Gastroesophageal sphincter (tissue), 4 donors: ENCODE measurements at regions not wholly inside any gene's neighbourhood (a gene's known extent, or its start where the extent isn't known, plus 50 kb on each side); places are given as distances from the start of the nearest gene placed in this dataset.

Experiments used
- ATAC-seq: fragments of 150-250 bp; one replicate; pipeline ENCODE4 v1.9.1; 2016; ENCODE audit warnings: mild to moderate bottlenecking, moderate library complexity
- H3K27ac ChIP-seq, 4 donors: fragments of 200-600 bp; sonication (generic) in 3 of 4; 1 replicate in 3 of 4; 2 replicates in 1 of 4; pipeline ENCODE4 v1.5.1; 2016 to 2019
- H3K27me3 ChIP-seq: fragments of 200-600 bp; sonication (generic); one replicate; pipeline ENCODE4 v1.5.1; 2019
- H3K36me3 ChIP-seq, 2 donors: fragments of 200-600 bp; sonication (generic); one replicate each; pipeline ENCODE4 v1.5.1; 2019; ENCODE audit warnings: control low read depth in 1 of 2
- H3K4me1 ChIP-seq, 3 donors: fragments of 200-600 bp; sonication (generic); 1 replicate in 2 of 3; 2 replicates in 1 of 3; pipeline ENCODE4 v1.5.1; 2016 to 2019; ENCODE audit warnings: control low read depth in 2 of 3
- H3K4me3 ChIP-seq, 2 donors: fragments of 200-600 bp; sonication (generic); one replicate each; pipeline ENCODE4 v1.5.1; 2019; ENCODE audit warnings: mild to moderate bottlenecking in 1 of 2, moderate library complexity in 1 of 2
- H3K9me3 ChIP-seq, 3 donors: fragments of 200-600 bp; sonication (generic); one replicate each; pipeline ENCODE4 v1.5.1; 2017 to 2019; ENCODE audit warnings: control low read depth in 2 of 3
- CTCF ChIP-seq, 4 experiments: fragments of 200-600 bp in 2 of 4; fragments of 450-650 bp in 2 of 4; sonication (generic) in 1 of 4; IDR thresholded peaks; one replicate each; pipeline ENCODE4 v1.5.1; 2017 to 2019; ENCODE audit warnings: antibody characterized with exemption in 4 of 4, mild to moderate bottlenecking in 2 of 4, moderate library complexity in 2 of 4
- EP300 ChIP-seq: sonication (generic); formaldehyde crosslinking; IDR thresholded peaks from one replicate; pipeline ENCODE4 v1.6.1; 2017; ENCODE audit warnings: antibody characterized with exemption, mild to moderate bottlenecking
- POLR2A ChIP-seq, 2 donors: fragments of 450-650 bp; IDR thresholded peaks; one replicate each; pipeline ENCODE4 v1.6.1; 2017; ENCODE audit warnings: antibody characterized with exemption in 2 of 2, mild to moderate bottlenecking in 2 of 2, moderate library complexity in 1 of 2
- POLR2AphosphoS5 ChIP-seq: sonication (generic); formaldehyde crosslinking; IDR thresholded peaks from one replicate; pipeline ENCODE4 v1.6.1; 2017; ENCODE audit warnings: antibody characterized with exemption
- WGBS, 2 donors: methylation state at CpG; one replicate each; pipeline ENCODE4 v1.1.5; 2018; ENCODE audit warnings: low coverage in 1 of 2; 5-methylcytosine and 5-hydroxymethylcytosine counted together

GRCh38 chr6:156013155-156013554 lies 557.5 kb upstream of the NOX3 start:
- Histone ChIP-seq H3K27ac (peak overlapping the region in 1 of 4 donors; percentile 57), H3K4me3 (no peak overlapping the region), H3K9me3 (no peaks in the 10 kb centered on the region), H3K36me3 (no peaks in the 10 kb centered on the region), H3K4me1 (peaks cover 0 to 17% (median 5%) of the 10 kb centered on the region in 3 donors), H3K27me3 (no peaks in the 10 kb centered on the region)
- WGBS, 2 donors = 73% methylated on average over 4 of the region's 4 CpGs; no CpG with 5 or more reads in 1 of the 2 donors
- TF ChIP-seq EP300 = no peak
- TF ChIP-seq POLR2AphosphoS5 = no peak
- TF ChIP-seq POLR2A (IDR thresholded peaks at IDR 0.05) = no peak
- no peak for TF ChIP-seq CTCF (IDR thresholded peaks at IDR 0.05)
- ATAC-seq = no peak

- no peak for ATAC-seq
- Histone ChIP-seq H3K4me3 (no peak overlapping the region), H3K27ac (no peak overlapping the region), H3K27me3 (no peaks in the 10 kb centered on the region), H3K9me3 (no peaks in the 10 kb centered on the region), H3K4me1 (peaks cover 0 to 15% (median 5%) of the 10 kb centered on the region in 3 donors), H3K36me3 (no peaks in the 10 kb centered on the region)
- WGBS, 2 donors = 83 to 84% methylated on average over 1 of the region's 1 CpG
- TF ChIP-seq CTCF (IDR thresholded peaks at IDR 0.05) = no peak
- TF ChIP-seq EP300 = no peak
- no peak for TF ChIP-seq POLR2A (IDR thresholded peaks at IDR 0.05)
- TF ChIP-seq POLR2AphosphoS5 = no peak
Observed at GRCh38 chr6:156009656-156010055, 554.0 kb upstream of the NOX3 start.

GRCh38 chr6:156004796-156005195 lies 549.2 kb upstream of the NOX3 start:
- Histone ChIP-seq H3K4me3 (no peak overlapping the region), H3K4me1 (no peaks in the 10 kb centered on the region), H3K27ac (no peak overlapping the region), H3K27me3 (no peaks in the 10 kb centered on the region), H3K9me3 (no peaks in the 10 kb centered on the region), H3K36me3 (no peaks in the 10 kb centered on the region)
- WGBS, 2 donors = 72 to 80% methylated on average over 2 of the region's 2 CpGs
- TF ChIP-seq CTCF (IDR thresholded peaks at IDR 0.05) (no peak), POLR2A (IDR thresholded peaks at IDR 0.05) (no peak), EP300 (no peak), POLR2AphosphoS5 (no peak)
- no peak for ATAC-seq

DNA sequence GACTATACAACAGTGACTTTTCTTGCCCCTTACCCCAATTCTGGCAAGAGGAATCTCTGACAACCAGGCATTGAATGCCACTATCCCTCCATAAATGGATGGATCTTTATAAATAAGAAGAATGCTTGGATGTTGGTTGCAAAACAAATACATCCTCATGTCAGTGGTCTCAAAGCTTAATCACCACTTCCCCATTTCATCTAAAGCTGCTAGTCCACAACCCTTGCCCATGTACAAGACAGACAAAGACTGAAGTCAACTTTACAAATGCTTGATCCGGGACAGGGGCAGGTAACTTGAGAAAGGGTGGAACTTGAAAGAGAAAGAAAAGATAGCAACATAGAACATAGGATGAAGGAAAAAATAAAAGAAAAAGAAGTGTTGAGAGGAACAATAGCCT lies 540.5 kb upstream of the NOX3 start:
- Histone ChIP-seq H3K4me3 (no peak overlapping the region), H3K9me3 (no peaks in the 10 kb centered on the region), H3K36me3 (no peaks in the 10 kb centered on the region), H3K4me1 (peaks cover 0 to 9% (median 0%) of the 10 kb centered on the region in 3 donors), H3K27ac (no peak overlapping the region), H3K27me3 (no peaks in the 10 kb centered on the region)
- TF ChIP-seq POLR2AphosphoS5 (no peak), EP300 (no peak), POLR2A (IDR thresholded peaks at IDR 0.05) (no peak), CTCF (IDR thresholded peaks at IDR 0.05) (no peak)
- WGBS, 2 donors = 85 to 100% methylated on average over 1 of the region's 1 CpG
- ATAC-seq = no peak

DNA sequence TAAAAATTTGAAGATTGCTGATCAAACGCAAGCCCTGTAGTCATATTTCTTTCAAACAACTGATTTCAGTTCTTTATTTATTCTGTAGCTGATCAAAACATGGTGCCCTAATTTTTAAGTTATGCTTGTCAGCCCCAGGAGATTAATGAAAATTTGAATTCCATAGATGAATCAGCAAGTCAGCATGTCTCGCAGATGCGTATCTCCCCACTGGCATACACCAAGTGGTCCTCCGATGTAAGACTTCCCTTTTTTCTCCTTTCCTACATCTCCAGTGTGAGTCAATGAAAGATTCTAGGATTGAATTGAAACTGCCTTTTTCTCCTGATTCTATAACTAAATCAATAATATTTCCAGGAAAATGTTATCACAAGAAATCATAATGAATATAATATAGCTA lies 539.6 kb upstream of the NOX3 start:
- TF ChIP-seq POLR2A (IDR thresholded peaks at IDR 0.05) (no peak), POLR2AphosphoS5 (no peak), EP300 (no peak), CTCF (IDR thresholded peaks at IDR 0.05) (no peak)
- no peaks in the 10 kb centered on the region for H3K36me3 ChIP-seq
- H3K4me1 ChIP-seq = peaks cover 0 to 9% (median 0%) of the 10 kb centered on the region in 3 donors
- no peak overlapping the region for H3K27ac ChIP-seq
- ATAC-seq = no peak
- 89 to 100% methylated on average over 4 of the region's 4 CpGs for WGBS, 2 donors
- H3K27me3 ChIP-seq = no peaks in the 10 kb centered on the region
- H3K4me3 ChIP-seq = no peak overlapping the region
- H3K9me3 ChIP-seq = no peaks in the 10 kb centered on the region
